ENCODE measurements at regions not wholly inside any gene's neighbourhood (a gene's known extent, or its start where the extent isn't known, plus 50 kb on each side); places are given as distances from the start of the nearest gene placed in this dataset.

DNA sequence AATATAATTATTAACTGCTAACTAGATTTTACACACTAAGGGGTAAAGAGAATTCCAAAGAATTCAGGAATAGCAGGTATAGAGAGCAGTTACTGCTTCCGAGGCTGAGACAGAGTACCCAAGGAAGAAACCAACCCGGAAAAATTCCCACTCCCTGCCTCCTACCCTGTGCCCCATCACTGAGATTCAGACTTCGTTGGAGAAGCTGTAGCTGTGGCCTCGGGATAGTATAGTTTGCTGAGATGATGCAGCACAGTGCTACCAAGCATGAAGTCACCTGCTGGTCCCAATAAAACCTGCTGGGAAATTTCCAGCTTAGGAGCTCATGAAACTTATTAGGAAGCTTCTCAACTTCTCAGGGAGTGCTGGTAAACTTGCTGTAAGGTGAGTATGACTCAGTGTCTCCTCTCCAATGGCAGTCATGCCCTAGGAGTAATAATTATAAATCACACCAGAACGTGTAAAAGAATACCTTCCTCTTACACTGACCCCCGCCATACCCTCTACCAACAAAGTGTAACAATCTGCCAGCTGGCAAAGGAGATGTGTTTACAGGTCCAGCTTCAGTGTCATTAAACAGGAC is 215.2 kb upstream of the ROBO2 start:
- intact Hi-C loops (cut with DNase I; ENCODE audit: low total_unique reads) = no loop called here
- Histone ChIP-seq H3K4me3 (no peak overlapping the region), H3K9me3 (no peaks in the 10 kb centered on the region), H3K27me3 (no peaks in the 10 kb centered on the region), H3K4me1 (no peaks in the 10 kb centered on the region), H3K27ac (no peak overlapping the region), H3K36me3 (no peaks in the 10 kb centered on the region)
- TF ChIP-seq CTCF (IDR thresholded peaks at IDR 0.05) = no peak
- no peak for DNase-seq

DNA sequence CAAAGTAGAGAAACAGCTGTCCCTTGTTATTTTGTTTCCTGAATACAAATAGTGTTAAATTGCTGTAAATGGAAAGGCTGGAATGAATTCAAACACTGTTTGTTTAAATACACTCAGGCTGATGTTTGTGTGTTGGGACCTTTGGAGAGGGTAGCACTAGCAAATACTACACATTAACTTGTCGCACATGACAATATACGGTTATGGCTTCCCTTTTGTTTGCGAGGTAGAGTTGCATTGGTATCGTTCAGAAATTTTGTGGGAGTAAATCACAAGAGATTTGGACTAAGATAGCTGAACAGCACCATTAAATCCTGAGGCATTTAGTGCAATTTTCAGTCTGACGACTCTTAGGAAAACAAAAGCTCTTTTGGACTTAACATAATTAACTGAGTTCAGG is 213.0 kb upstream of the ROBO2 start:
- H3K27ac ChIP-seq = no peak overlapping the region
- no peak for TF ChIP-seq CTCF (IDR thresholded peaks at IDR 0.05)
- no peak overlapping the region for H3K4me3 ChIP-seq
- no peaks in the 10 kb centered on the region for H3K36me3 ChIP-seq
- no peaks in the 10 kb centered on the region for H3K4me1 ChIP-seq
- no peaks in the 10 kb centered on the region for H3K9me3 ChIP-seq
- intact Hi-C loops (cut with DNase I; ENCODE audit: low total_unique reads) = no loop called here
- no peaks in the 10 kb centered on the region for H3K27me3 ChIP-seq
- DNase-seq = no peak

GRCh38 chr3:76827701-76828226 is 212.1 kb upstream of the ROBO2 start:
- intact Hi-C loops (cut with DNase I; ENCODE audit: low total_unique reads) = no loop called here
- TF ChIP-seq CTCF (IDR thresholded peaks at IDR 0.05) = no peak

DNA sequence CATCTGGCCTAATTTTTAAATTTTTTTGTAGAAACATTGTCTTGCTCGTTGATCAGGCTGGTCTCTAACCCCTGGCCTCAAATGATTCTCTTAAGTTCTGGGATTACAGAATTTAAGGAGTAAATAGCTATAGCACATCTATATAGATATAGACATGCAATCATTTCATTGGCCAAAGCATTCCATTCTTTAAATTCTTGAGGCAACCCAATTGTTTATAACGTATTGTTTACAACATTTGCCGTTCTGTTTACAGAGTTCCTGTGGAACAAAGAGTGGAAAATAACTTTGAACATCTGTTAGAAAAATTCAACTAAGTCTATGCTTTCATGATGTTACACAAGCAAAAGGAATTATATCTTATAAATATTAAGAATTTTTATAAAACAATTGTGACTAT is 205.2 kb upstream of the ROBO2 start:
- Histone ChIP-seq H3K4me1 (no peaks in the 10 kb centered on the region), H3K9me3 (peaks cover 0 to 7% (median 0%) of the 10 kb centered on the region in 3 donors), H3K36me3 (no peaks in the 10 kb centered on the region), H3K27ac (no peak overlapping the region), H3K4me3 (no peak overlapping the region), H3K27me3 (no peaks in the 10 kb centered on the region)
- DNase-seq = no peak
- TF ChIP-seq CTCF (IDR thresholded peaks at IDR 0.05) = no peak
- intact Hi-C loops (cut with DNase I; ENCODE audit: low total_unique reads) = no loop called here

More at GRCh38 chr3:76827701-76828226, 212.1 kb upstream of the ROBO2 start:
- H3K9me3 ChIP-seq = no peaks in the 10 kb centered on the region
- no peak for DNase-seq
- H3K4me1 ChIP-seq = no peaks in the 10 kb centered on the region
- no peaks in the 10 kb centered on the region for H3K27me3 ChIP-seq
- H3K36me3 ChIP-seq = no peaks in the 10 kb centered on the region
- H3K4me3 ChIP-seq = no peak overlapping the region
- H3K27ac ChIP-seq = no peak overlapping the region

DNA sequence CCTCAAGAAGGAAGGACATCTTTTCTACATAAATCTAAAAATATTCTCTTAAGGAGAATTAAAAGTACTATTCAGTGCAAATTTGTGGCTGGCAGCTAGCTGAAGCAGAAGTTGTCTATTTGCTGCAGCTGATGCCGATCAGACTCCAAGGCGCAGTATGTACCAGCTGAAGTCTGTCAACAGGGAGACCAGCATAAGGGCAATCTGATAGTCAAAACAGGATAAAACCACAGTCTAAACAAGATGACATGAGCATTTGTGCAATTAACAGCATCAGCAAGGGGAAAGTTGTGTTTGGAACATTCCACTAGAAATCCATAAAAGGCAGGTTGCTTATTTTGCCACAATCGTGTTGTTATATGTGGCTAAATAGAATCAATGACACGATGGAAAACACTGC is 198.2 kb upstream of the ROBO2 start:
- H3K9me3 ChIP-seq = peaks cover 0 to 7% (median 0%) of the 10 kb centered on the region in 3 donors
- no peak for DNase-seq
- no peaks in the 10 kb centered on the region for H3K4me1 ChIP-seq
- no peak for TF ChIP-seq CTCF (IDR thresholded peaks at IDR 0.05)
- no peaks in the 10 kb centered on the region for H3K36me3 ChIP-seq
- no peak overlapping the region for H3K27ac ChIP-seq
- intact Hi-C loops (cut with DNase I; ENCODE audit: low total_unique reads) = no loop called here
- no peaks in the 10 kb centered on the region for H3K27me3 ChIP-seq
- H3K4me3 ChIP-seq = no peak overlapping the region

GRCh38 chr3:76842216-76842615 is 197.7 kb upstream of the ROBO2 start:
- no peak for DNase-seq

More at GRCh38 chr3:76842216-76842615, 197.7 kb upstream of the ROBO2 start:
- Histone ChIP-seq H3K27ac (no peak overlapping the region), H3K9me3 (peaks cover 0 to 7% (median 0%) of the 10 kb centered on the region in 3 donors), H3K4me3 (no peak overlapping the region), H3K27me3 (no peaks in the 10 kb centered on the region), H3K36me3 (no peaks in the 10 kb centered on the region), H3K4me1 (no peaks in the 10 kb centered on the region)
- no peak for TF ChIP-seq CTCF (IDR thresholded peaks at IDR 0.05)
- intact Hi-C loops (cut with DNase I; ENCODE audit: low total_unique reads) = no loop called here

Data from tibial artery (tissue), 4 donors.